PFSK-1 (cell line): ENCODE measurements at regions not wholly inside any gene's neighbourhood (a gene's known extent, or its start where the extent isn't known, plus 50 kb on each side); places are given as distances from the start of the nearest gene placed in this dataset.

Experiments
- FOXP2 ChIP-seq: optimal IDR thresholded peaks from 2 replicates; pipeline ENCODE3; 2011; ENCODE audit warnings: borderline replicate concordance, control low read depth, inconsistent platforms; ENCODE audit not compliant: insufficient read depth; ENCODE audit errors: extremely low read length, extremely low read depth
- POLR2AphosphoS5 ChIP-seq: IDR thresholded peaks from 2 replicates; pipeline ENCODE4 v1.6.1; 2012; ENCODE audit warnings: low read depth, mild to moderate bottlenecking, control low read depth, low read length, moderate library complexity
- REST ChIP-seq, 2 experiments: IDR thresholded peaks; 2 replicates each; pipeline versions ENCODE4 v1.6.1 to v1.8.0; 2011 to 2012; ENCODE audit warnings: low read depth in 2 of 2, low read length in 2 of 2, control low read depth in 1 of 2, inconsistent platforms in 1 of 2, mild to moderate bottlenecking in 1 of 2, moderate library complexity in 1 of 2; ENCODE audit not compliant: insufficient read depth in 1 of 2
- SIN3A ChIP-seq: IDR thresholded peaks from 2 replicates; pipeline ENCODE4 v1.6.1; 2012; ENCODE audit warnings: mild to moderate bottlenecking, low read length, moderate library complexity, borderline replicate concordance; ENCODE audit not compliant: insufficient read depth
- TAF1 ChIP-seq: IDR thresholded peaks from 2 replicates; pipeline ENCODE4 v1.6.1; 2012; ENCODE audit warnings: low read length, control low read depth, borderline replicate concordance; ENCODE audit not compliant: insufficient read depth

DNA sequence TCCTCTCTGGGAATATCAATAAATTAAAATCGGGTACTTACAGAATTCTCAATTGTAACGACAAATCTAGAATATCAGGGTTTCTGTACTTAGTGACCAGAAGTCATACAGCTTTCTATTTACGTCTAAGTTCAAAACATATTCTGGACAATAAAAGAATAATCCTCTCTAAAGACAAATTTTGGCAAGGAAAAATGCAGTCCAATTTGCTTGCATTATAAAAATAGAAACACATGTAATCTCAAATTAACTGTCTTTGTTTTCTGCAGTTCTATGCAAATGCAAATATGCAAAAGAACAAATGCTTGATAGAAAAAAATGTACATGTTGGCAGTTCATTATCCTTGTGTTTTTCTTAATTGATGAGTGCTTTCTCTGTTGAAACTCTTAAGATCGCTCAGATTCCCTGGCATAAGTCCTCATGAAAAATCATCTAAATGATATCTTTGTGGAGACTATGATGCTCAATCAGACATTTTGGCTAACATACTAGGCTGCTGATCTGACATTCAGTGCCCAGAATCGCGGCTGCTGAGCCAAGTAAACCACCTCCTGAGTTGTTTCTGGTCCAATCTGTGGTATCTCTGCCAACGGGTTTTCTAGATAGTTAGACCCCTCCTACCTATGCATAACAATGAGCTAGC lies 990.1 kb upstream of the C9orf72 start:
- TF ChIP-seq SIN3A, result no peak
- TF ChIP-seq TAF1, result no peak
- TF ChIP-seq FOXP2, result no peak
- TF ChIP-seq POLR2AphosphoS5, result no peak
- no peak for TF ChIP-seq REST (IDR thresholded peaks at IDR 0.05; ENCODE audit: insufficient read depth in 1 of 2, low read depth in 2 of 2, low read length in 2 of 2)

DNA sequence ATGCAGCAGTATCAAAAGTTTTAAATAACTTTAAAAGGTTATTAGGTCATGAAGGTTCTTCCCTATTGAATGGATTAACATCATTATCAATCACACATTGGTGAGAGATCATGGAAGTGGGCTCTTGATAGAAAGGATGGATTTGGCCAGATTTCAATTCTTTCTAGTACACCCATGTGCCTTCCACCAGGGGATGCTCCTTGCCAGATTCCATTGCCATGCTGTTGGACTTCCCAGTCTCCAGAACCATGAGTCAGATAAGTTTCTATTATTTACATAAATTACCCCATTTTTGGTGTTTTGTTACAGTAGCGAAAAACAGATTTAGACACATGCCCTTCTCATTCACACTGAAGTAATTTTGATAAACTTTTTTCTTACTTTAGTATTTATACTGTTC lies 1010.6 kb upstream of the C9orf72 start:
- TF ChIP-seq FOXP2 (no peak), SIN3A (no peak), POLR2AphosphoS5 (no peak), TAF1 (no peak), REST (IDR thresholded peaks at IDR 0.05; ENCODE audit: insufficient read depth in 1 of 2, low read depth in 2 of 2, low read length in 2 of 2) (no peak)

DNA sequence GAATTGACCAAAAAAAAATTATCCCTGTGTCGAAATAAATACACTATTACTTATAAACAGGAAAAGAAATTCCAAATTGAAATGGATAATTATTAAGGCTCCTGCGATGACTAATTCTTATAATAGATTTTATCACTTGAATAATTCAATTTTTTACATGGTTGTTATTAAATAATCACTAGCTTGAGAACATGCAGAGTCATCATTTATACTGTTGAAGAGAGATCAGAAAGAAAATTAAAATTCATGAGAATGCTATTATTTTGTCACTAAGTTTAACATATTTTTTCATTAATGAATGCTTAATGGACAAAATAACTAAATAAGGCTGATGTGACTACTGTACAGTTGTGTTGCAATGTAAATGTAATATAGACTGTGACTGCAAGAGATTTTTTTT lies 1011.3 kb upstream of the C9orf72 start:
- TF ChIP-seq TAF1 (no peak), REST (IDR thresholded peaks at IDR 0.05; ENCODE audit: insufficient read depth in 1 of 2, low read depth in 2 of 2, low read length in 2 of 2) (no peak), SIN3A (no peak), FOXP2 (no peak), POLR2AphosphoS5 (no peak)

DNA sequence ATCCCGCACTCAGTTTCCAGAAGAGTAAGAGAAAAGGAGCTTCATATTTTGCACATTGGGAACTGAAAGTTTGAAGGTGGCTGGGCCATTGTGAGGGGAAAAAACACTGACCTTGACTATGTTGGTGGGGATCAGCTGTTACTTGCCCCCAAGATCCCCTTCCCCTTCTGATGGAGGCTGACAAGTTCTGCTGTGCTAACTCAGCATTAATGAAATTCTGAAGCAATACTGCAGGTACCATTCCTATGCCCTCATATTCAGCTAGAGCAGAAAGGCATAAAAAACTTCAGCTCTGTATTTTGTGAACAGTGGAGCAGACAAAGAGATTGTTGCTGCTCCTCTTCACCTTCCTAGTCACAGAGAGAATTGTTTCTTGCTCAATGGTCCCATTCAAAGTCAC lies 1013.8 kb upstream of the C9orf72 start:
- TF ChIP-seq FOXP2 (no peak), REST (IDR thresholded peaks at IDR 0.05; ENCODE audit: insufficient read depth in 1 of 2, low read depth in 2 of 2, low read length in 2 of 2) (no peak), POLR2AphosphoS5 (no peak), TAF1 (no peak), SIN3A (no peak)
